ENCODE measurements at regions not wholly inside any gene's neighbourhood (a gene's known extent, or its start where the extent isn't known, plus 50 kb on each side); places are given as distances from the start of the nearest gene placed in this dataset.
"Not testable (repeated sequence)": the region's sequence is repeated elsewhere in the genome, so short reads cannot be mapped to it uniquely, and the experiment has no call there.

- H3K27ac Mint-ChIP-seq: not testable (repeated sequence)
Observed at GRCh38 chr1:143861306-143861705, 110.5 kb downstream of the FAM72C start.

GRCh38 chr1:143855867-143856266 lies 115.9 kb downstream of the FAM72C start:
- H3K4me3 Mint-ChIP-seq; H3K9me3 Mint-ChIP-seq; H3K4me1 Mint-ChIP-seq (ENCODE audit: low read depth); H3K27me3 Mint-ChIP-seq (ENCODE audit: low read depth); H3K36me3 Mint-ChIP-seq (ENCODE audit: low read depth); H3K27ac Mint-ChIP-seq: not testable (repeated sequence)

More at GRCh38 chr1:143861306-143861705, 110.5 kb downstream of the FAM72C start:
- H3K4me3 Mint-ChIP-seq; H3K9me3 Mint-ChIP-seq; H3K4me1 Mint-ChIP-seq (ENCODE audit: low read depth); H3K36me3 Mint-ChIP-seq (ENCODE audit: low read depth); H3K27me3 Mint-ChIP-seq (ENCODE audit: low read depth): not testable (repeated sequence)

GRCh38 chr1:143854069-143854468 lies 117.7 kb downstream of the FAM72C start:
- not testable (repeated sequence) for H3K9me3 Mint-ChIP-seq; H3K4me3 Mint-ChIP-seq; H3K36me3 Mint-ChIP-seq (ENCODE audit: low read depth); H3K27ac Mint-ChIP-seq; H3K4me1 Mint-ChIP-seq (ENCODE audit: low read depth); H3K27me3 Mint-ChIP-seq (ENCODE audit: low read depth)

- H3K4me3 Mint-ChIP-seq; H3K4me1 Mint-ChIP-seq (ENCODE audit: low read depth); H3K27ac Mint-ChIP-seq; H3K36me3 Mint-ChIP-seq (ENCODE audit: low read depth); H3K9me3 Mint-ChIP-seq; H3K27me3 Mint-ChIP-seq (ENCODE audit: low read depth): not testable (repeated sequence)
Observed at GRCh38 chr1:143850637-143851036, 121.1 kb downstream of the FAM72C start.

- not testable (repeated sequence) for H3K27me3 Mint-ChIP-seq (ENCODE audit: low read depth); H3K4me1 Mint-ChIP-seq (ENCODE audit: low read depth); H3K36me3 Mint-ChIP-seq (ENCODE audit: low read depth); H3K4me3 Mint-ChIP-seq; H3K9me3 Mint-ChIP-seq; H3K27ac Mint-ChIP-seq
Observed at GRCh38 chr1:143848859-143849258, 122.9 kb downstream of the FAM72C start.

DNA sequence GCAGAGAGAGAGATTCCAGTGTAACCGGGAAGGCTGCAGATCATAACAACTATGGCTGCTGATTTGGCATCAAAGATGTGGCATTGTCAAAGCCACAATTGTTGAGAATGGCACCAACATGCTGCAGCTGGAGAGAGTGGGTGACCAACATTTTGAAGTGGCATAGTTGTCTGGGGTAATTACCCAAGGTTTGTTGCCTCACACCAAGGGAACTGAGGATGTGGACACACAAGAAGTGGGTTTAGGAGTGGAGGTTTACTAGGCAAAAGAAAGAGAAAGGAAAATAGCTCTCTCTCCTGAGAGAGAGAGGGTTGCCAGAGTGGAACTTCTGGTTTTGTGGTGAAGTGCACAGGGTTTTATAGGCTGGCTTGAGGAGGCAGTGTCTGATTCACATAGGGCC lies 126.6 kb downstream of the FAM72C start:
- H3K27me3 Mint-ChIP-seq (ENCODE audit: low read depth); H3K9me3 Mint-ChIP-seq; H3K36me3 Mint-ChIP-seq (ENCODE audit: low read depth); H3K27ac Mint-ChIP-seq; H3K4me1 Mint-ChIP-seq (ENCODE audit: low read depth); H3K4me3 Mint-ChIP-seq: not testable (repeated sequence)

DNA sequence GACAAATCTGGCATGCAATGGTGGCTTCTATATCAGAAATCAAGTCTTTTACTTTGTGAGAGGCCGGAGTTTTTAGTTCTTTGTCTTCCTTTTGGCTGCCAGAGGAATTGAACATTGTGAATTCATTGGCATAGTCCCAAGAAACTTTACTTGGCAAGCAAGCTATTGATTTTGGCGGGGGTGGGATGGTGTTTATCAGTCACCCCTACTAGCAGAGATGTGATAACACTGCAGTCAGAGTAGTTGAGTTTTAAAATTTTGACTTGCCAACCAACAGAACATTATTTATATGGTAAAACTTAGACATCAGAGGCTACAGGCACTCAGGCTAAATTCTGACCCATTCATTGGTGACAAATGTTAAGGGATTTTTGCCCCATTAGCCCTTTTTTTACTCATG lies 129.7 kb downstream of the FAM72C start:
- peaks cover 19% of the 10 kb centered on the region for H3K27me3 Mint-ChIP-seq (ENCODE audit: low read depth)
- not testable (repeated sequence) for H3K9me3 Mint-ChIP-seq; H3K27ac Mint-ChIP-seq; H3K4me3 Mint-ChIP-seq; H3K4me1 Mint-ChIP-seq (ENCODE audit: low read depth); H3K36me3 Mint-ChIP-seq (ENCODE audit: low read depth)

DNA sequence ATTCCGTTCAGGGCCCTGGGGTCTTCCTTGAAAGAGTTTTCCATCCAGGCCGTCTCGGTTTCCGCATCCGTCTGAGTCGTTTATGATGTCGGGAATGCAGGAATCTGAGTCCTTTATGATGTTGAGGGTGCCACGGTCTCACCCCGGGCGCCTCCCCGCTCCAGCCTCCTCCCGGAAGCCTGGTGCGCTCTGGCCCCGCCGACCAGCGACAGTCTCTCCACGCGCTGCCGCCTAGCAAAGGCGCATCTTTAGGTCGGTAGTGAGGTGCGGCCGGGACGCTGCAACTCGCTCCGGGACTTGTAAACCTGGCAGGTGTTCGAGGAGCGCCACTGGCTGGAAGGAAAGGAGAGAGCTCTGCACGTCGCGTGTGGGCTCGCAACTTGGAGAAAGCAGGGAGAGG lies 132.6 kb downstream of the FAM72C start:
- peaks cover 27% of the 10 kb centered on the region for H3K27me3 Mint-ChIP-seq (ENCODE audit: low read depth)
- not testable (repeated sequence) for H3K4me1 Mint-ChIP-seq (ENCODE audit: low read depth); H3K36me3 Mint-ChIP-seq (ENCODE audit: low read depth); H3K27ac Mint-ChIP-seq; H3K4me3 Mint-ChIP-seq; H3K9me3 Mint-ChIP-seq

GRCh38 chr1:143838598-143838929 lies 133.2 kb downstream of the FAM72C start:
- H3K27me3 Mint-ChIP-seq (ENCODE audit: low read depth): peaks cover 27% of the 10 kb centered on the region
- not testable (repeated sequence) for H3K4me3 Mint-ChIP-seq; H3K36me3 Mint-ChIP-seq (ENCODE audit: low read depth); H3K27ac Mint-ChIP-seq; H3K9me3 Mint-ChIP-seq; H3K4me1 Mint-ChIP-seq (ENCODE audit: low read depth)

GRCh38 chr1:143837924-143838597 lies 133.7 kb downstream of the FAM72C start:
- H3K36me3 Mint-ChIP-seq (ENCODE audit: low read depth); H3K4me3 Mint-ChIP-seq; H3K4me1 Mint-ChIP-seq (ENCODE audit: low read depth); H3K9me3 Mint-ChIP-seq; H3K27ac Mint-ChIP-seq: not testable (repeated sequence)
- H3K27me3 Mint-ChIP-seq (ENCODE audit: low read depth): peaks cover 27% of the 10 kb centered on the region

GRCh38 chr1:143833376-143833775 lies 138.4 kb downstream of the FAM72C start:
- H3K27me3 Mint-ChIP-seq (ENCODE audit: low read depth): peaks cover 21% of the 10 kb centered on the region
- H3K4me1 Mint-ChIP-seq (ENCODE audit: low read depth); H3K36me3 Mint-ChIP-seq (ENCODE audit: low read depth); H3K27ac Mint-ChIP-seq; H3K9me3 Mint-ChIP-seq; H3K4me3 Mint-ChIP-seq: not testable (repeated sequence)

DNA sequence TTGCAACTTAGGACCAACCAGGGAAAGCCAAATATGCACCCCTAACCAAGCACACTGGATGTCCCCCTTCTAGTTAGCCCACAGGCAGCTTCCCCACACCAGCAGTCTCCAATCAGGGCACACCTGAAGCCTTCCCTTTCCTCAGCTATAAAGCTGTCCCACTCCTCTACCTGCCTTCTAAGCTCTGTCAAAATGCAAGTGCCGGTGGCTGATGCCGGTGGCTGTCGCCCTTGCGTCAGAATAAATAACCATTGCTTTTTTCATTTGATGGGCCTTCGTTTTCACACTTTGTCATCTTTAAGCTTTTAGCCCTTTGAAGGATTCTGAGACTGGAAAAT lies 139.4 kb downstream of the FAM72C start:
- H3K9me3 Mint-ChIP-seq; H3K4me1 Mint-ChIP-seq (ENCODE audit: low read depth); H3K27ac Mint-ChIP-seq; H3K36me3 Mint-ChIP-seq (ENCODE audit: low read depth); H3K4me3 Mint-ChIP-seq: not testable (repeated sequence)
- peaks cover 11% of the 10 kb centered on the region for H3K27me3 Mint-ChIP-seq (ENCODE audit: low read depth)

- H3K27ac Mint-ChIP-seq; H3K4me3 Mint-ChIP-seq; H3K36me3 Mint-ChIP-seq (ENCODE audit: low read depth): not testable (repeated sequence)
Observed at GRCh38 chr1:143831479-143832378, 140.1 kb downstream of the FAM72C start.

GRCh38 chr1:143826162-143826561 lies 145.6 kb downstream of the FAM72C start:
- not testable (repeated sequence) for H3K9me3 Mint-ChIP-seq, H3K4me3 Mint-ChIP-seq, H3K27ac Mint-ChIP-seq

More at GRCh38 chr1:143831479-143832378, 140.1 kb downstream of the FAM72C start:
- H3K27me3 Mint-ChIP-seq (ENCODE audit: low read depth); H3K9me3 Mint-ChIP-seq; H3K4me1 Mint-ChIP-seq (ENCODE audit: low read depth): not testable (repeated sequence)

DNA sequence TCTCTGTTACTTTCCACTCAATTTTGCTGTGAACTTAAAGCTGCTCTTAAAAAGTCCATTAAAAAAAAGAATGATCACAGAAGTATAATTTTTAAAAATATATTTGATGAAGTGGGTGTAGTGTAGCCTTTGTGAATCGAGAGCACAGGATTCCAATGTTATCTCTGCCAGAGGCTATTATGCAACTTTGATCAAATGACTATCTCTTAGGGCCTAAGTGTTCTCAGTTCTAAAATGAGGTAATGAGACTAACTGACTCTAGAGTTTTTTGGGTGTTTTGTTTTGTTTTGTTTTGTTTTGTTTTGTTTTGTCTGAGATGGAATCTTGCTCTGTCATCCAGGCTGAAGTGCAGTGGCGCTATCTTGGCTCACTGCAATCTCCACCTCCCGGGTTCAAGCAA lies 147.5 kb downstream of the FAM72C start:
- H3K27me3 Mint-ChIP-seq (ENCODE audit: low read depth); H3K27ac Mint-ChIP-seq; H3K4me1 Mint-ChIP-seq (ENCODE audit: low read depth); H3K36me3 Mint-ChIP-seq (ENCODE audit: low read depth); H3K4me3 Mint-ChIP-seq; H3K9me3 Mint-ChIP-seq: not testable (repeated sequence)

More at GRCh38 chr1:143826162-143826561, 145.6 kb downstream of the FAM72C start:
- H3K36me3 Mint-ChIP-seq (ENCODE audit: low read depth); H3K27me3 Mint-ChIP-seq (ENCODE audit: low read depth); H3K4me1 Mint-ChIP-seq (ENCODE audit: low read depth): not testable (repeated sequence)

GRCh38 chr1:143820058-143820457 lies 151.7 kb downstream of the FAM72C start:
- not testable (repeated sequence) for H3K9me3 Mint-ChIP-seq; H3K4me1 Mint-ChIP-seq (ENCODE audit: low read depth); H3K27me3 Mint-ChIP-seq (ENCODE audit: low read depth); H3K4me3 Mint-ChIP-seq; H3K27ac Mint-ChIP-seq; H3K36me3 Mint-ChIP-seq (ENCODE audit: low read depth)
